Caco-2 (cell line): ENCODE measurements at regions not wholly inside any gene's neighbourhood (a gene's known extent, or its start where the extent isn't known, plus 50 kb on each side); places are given as distances from the start of the nearest gene placed in this dataset.

Experiments used
- BruUV-seq: library from RNA; stranded (reverse); fragments of 400-500 nt; replicated peaks from 2 replicates; lab custom pipeline; 2021; lab: Mats Ljungman, UMichigan
- CTCF ChIA-PET: fragments of 300-600 bp; sonication (Branson Sonifier 250); formaldehyde crosslinking; loops from one replicate; lab custom pipeline; 2022; ENCODE audit warnings: antibody characterized with exemption; lab: Charles Lee
- POLR2A ChIA-PET: fragments of 300-600 bp; sonication (Branson Sonifier 250); formaldehyde crosslinking; loops from one replicate; lab custom pipeline; 2022; ENCODE audit warnings: antibody characterized with exemption; lab: Charles Lee
- DNase-seq, 2 experiments: peaks; one replicate each; pipeline versions ENCODE4 v3.0.0 to v3.0.0-alpha.2; 2020 to 2022
- H3K27me3 ChIP-seq: replicated peaks from 2 replicates; pipeline ENCODE4 v1.6.0; 2011; ENCODE audit warnings: low read length; ENCODE audit not compliant: control insufficient read depth, insufficient read depth
- H3K36me3 ChIP-seq: 2 replicates; pipeline ENCODE4 v1.5.1; 2011; ENCODE audit warnings: low read length; ENCODE audit not compliant: control insufficient read depth, insufficient read depth
- H3K4me1 ChIP-seq: fragments of 250-450 bp; sonication (Bioruptor Pico); 2 replicates; pipeline ENCODE4 v1.5.1; 2020; ENCODE audit warnings: mild to moderate bottlenecking
- H3K4me3 ChIP-seq: 2 replicates; pipeline ENCODE4 v1.5.1; 2011; ENCODE audit warnings: low read depth, mild to moderate bottlenecking, control low read depth, low read length
- H3K9me3 ChIP-seq: fragments of 250-450 bp; sonication (Bioruptor Pico); 2 replicates; pipeline ENCODE4 v1.5.1; 2020; ENCODE audit warnings: mild to moderate bottlenecking, moderate library complexity
- H3K27ac Mint-ChIP-seq: one replicate; pipeline ENCODE4 v1.8.0; 2022; ENCODE audit warnings: mixed read lengths; ENCODE audit not compliant: unreplicated experiment
- H3K27me3 Mint-ChIP-seq: one replicate; pipeline ENCODE4 v1.8.0; 2022; ENCODE audit warnings: mixed read lengths; ENCODE audit not compliant: insufficient read depth, unreplicated experiment
- H3K36me3 Mint-ChIP-seq: one replicate; pipeline ENCODE4 v1.8.0; 2022; ENCODE audit warnings: mild to moderate bottlenecking, mixed read lengths; ENCODE audit not compliant: insufficient read depth, unreplicated experiment
- H3K4me1 Mint-ChIP-seq: one replicate; pipeline ENCODE4 v1.8.0; 2022; ENCODE audit warnings: low read depth, mixed read lengths; ENCODE audit not compliant: unreplicated experiment
- H3K4me3 Mint-ChIP-seq: one replicate; pipeline ENCODE4 v1.8.0; 2022; ENCODE audit warnings: mild to moderate bottlenecking, moderate library complexity, mixed read lengths; ENCODE audit not compliant: unreplicated experiment
- H3K9me3 Mint-ChIP-seq: one replicate; pipeline ENCODE4 v1.8.0; 2022; ENCODE audit warnings: mixed read lengths; ENCODE audit not compliant: unreplicated experiment
- CTCF ChIP-seq, 2 experiments: fragments of 200-600 bp in 1 of 2; IDR thresholded peaks; 1 replicate in 1 of 2; 2 replicates in 1 of 2; pipeline versions ENCODE4 v1.5.1 to v1.8.0; 2011 to 2022; ENCODE audit warnings: antibody characterized with exemption in 1 of 2, control low read depth in 1 of 2, inconsistent platforms in 1 of 2, low read depth in 1 of 2, low read length in 1 of 2, mild to moderate bottlenecking in 1 of 2, moderate library complexity in 1 of 2; ENCODE audit not compliant: insufficient read depth in 1 of 2, severe bottlenecking in 1 of 2, unreplicated experiment in 1 of 2
- intact Hi-C: fragments of 100-400 bp; cut with micrococcal nuclease; formaldehyde crosslinking; loops from one replicate; pipeline ENCODE4 v1.10.0; 2022; ENCODE audit not compliant: unreplicated experiment

- Mint-ChIP-seq H3K27ac (no peak overlapping the region), H3K27me3 (peaks cover 3% of the 10 kb centered on the region), H3K9me3 (peaks cover 11% of the 10 kb centered on the region), H3K36me3 (no peaks in the 10 kb centered on the region), H3K4me1 (no peaks in the 10 kb centered on the region), H3K4me3 (no peak overlapping the region)
- intact Hi-C loops = no loop called here
- Histone ChIP-seq H3K36me3 (no peaks in the 10 kb centered on the region), H3K27me3 (no peaks in the 10 kb centered on the region), H3K4me3 (no peak overlapping the region), H3K9me3 (peaks cover 13% of the 10 kb centered on the region), H3K4me1 (no peaks in the 10 kb centered on the region)
- no peak for DNase-seq
- no peak for TF ChIP-seq CTCF (IDR thresholded peaks at IDR 0.05; ENCODE audit: insufficient read depth in 1 of 2, low read depth in 1 of 2, low read length in 1 of 2, severe bottlenecking in 1 of 2, unreplicated experiment in 1 of 2)
- ChIA-PET CTCF (no interaction called here), POLR2A (no interaction called here)
- BruUV-seq = no TSS peak
Measured at GRCh38 chr2:59857109-59857508, 696.3 kb downstream of the BCL11A start.

- H3K27me3 ChIP-seq = no peaks in the 10 kb centered on the region
- H3K4me3 Mint-ChIP-seq = no peak overlapping the region
- H3K9me3 ChIP-seq = peaks cover 7% of the 10 kb centered on the region
- no peaks in the 10 kb centered on the region for H3K36me3 Mint-ChIP-seq
- no TSS peak for BruUV-seq
- no peak for DNase-seq
- intact Hi-C loops = no loop called here
- H3K4me1 Mint-ChIP-seq = no peaks in the 10 kb centered on the region
- no peak overlapping the region for H3K27ac Mint-ChIP-seq
- TF ChIP-seq CTCF (IDR thresholded peaks at IDR 0.05; ENCODE audit: insufficient read depth in 1 of 2, low read depth in 1 of 2, low read length in 1 of 2, severe bottlenecking in 1 of 2, unreplicated experiment in 1 of 2) = no peak
- H3K27me3 Mint-ChIP-seq = peaks cover 3% of the 10 kb centered on the region
- CTCF ChIA-PET = no interaction called here
- POLR2A ChIA-PET = no interaction called here
- no peak overlapping the region for H3K4me3 ChIP-seq
- H3K4me1 ChIP-seq = no peaks in the 10 kb centered on the region
- peaks cover 7% of the 10 kb centered on the region for H3K9me3 Mint-ChIP-seq
- H3K36me3 ChIP-seq = no peaks in the 10 kb centered on the region
Measured at GRCh38 chr2:59856391-59856790, 697.1 kb downstream of the BCL11A start.

GRCh38 chr2:59853032-59853431 is 700.4 kb downstream of the BCL11A start:
- Mint-ChIP-seq H3K27ac (no peak overlapping the region), H3K36me3 (no peaks in the 10 kb centered on the region), H3K4me3 (no peak overlapping the region), H3K9me3 (no peaks in the 10 kb centered on the region), H3K4me1 (no peaks in the 10 kb centered on the region), H3K27me3 (peaks cover 3% of the 10 kb centered on the region)
- BruUV-seq = no TSS peak
- Histone ChIP-seq H3K4me1 (no peaks in the 10 kb centered on the region), H3K27me3 (no peaks in the 10 kb centered on the region), H3K4me3 (no peak overlapping the region), H3K9me3 (no peaks in the 10 kb centered on the region), H3K36me3 (no peaks in the 10 kb centered on the region)
- no peak for DNase-seq
- TF ChIP-seq CTCF (IDR thresholded peaks at IDR 0.05; ENCODE audit: insufficient read depth in 1 of 2, low read depth in 1 of 2, low read length in 1 of 2, severe bottlenecking in 1 of 2, unreplicated experiment in 1 of 2) = no peak
- POLR2A ChIA-PET = no interaction called here
- CTCF ChIA-PET = no interaction called here
- intact Hi-C loops = no loop called here
